ENCODE measurements at regions not wholly inside any gene's neighbourhood (a gene's known extent, or its start where the extent isn't known, plus 50 kb on each side); places are given as distances from the start of the nearest gene placed in this dataset.

- H3K4me3 Mint-ChIP-seq = no peak overlapping the region
- H3K9me3 Mint-ChIP-seq (ENCODE audit: low read depth) = no peaks in the 10 kb centered on the region
- H3K4me1 Mint-ChIP-seq (ENCODE audit: low read depth) = no peaks in the 10 kb centered on the region
- H3K27me3 Mint-ChIP-seq = no peaks in the 10 kb centered on the region
- H3K27ac Mint-ChIP-seq = no peak overlapping the region
- no peaks in the 10 kb centered on the region for H3K36me3 Mint-ChIP-seq
These were observed 295.4 kb upstream of the ESRRG start for GRCh38 chr1:217018648-217019047.

DNA sequence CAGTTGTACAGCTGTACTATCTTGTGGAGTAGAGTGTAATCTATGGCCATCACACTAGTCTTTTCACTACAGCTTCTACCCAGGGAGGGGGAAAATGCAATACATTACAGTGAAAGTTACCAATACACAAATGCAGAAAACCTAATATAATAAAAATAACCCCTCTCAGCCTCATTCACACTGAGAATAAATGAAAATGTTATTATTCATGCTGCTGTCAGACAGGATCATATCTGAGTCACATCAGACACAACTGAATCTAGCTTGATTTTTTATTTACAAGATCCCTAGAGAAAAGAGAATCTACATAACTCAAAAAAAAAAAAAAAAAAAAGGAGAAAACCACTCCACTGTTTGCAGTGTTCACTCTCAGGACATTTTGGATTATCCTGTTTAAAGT is 293.9 kb upstream of the ESRRG start:
- Mint-ChIP-seq H3K9me3 (ENCODE audit: low read depth) (no peaks in the 10 kb centered on the region), H3K27ac (no peak overlapping the region), H3K4me3 (no peak overlapping the region), H3K4me1 (ENCODE audit: low read depth) (no peaks in the 10 kb centered on the region), H3K36me3 (no peaks in the 10 kb centered on the region), H3K27me3 (no peaks in the 10 kb centered on the region)

DNA sequence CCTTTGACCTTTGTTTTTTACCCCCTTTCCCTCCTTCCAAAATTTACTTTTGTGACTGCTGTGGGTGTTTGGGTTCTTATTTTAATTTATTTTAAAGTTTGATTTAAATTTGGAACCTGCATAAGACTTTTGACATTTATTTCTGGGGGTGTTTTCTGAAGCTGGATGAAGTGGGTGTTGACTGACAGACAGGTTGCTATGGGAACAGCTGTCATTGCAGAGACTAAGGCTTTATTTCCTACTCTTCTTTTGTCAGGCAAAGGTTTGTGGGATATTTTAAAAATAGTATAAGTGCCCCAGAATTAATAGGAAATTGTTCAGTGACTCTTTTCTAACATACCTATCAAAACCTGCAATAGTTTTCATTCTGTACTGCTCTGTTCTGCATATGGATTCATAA is 290.8 kb upstream of the ESRRG start:
- no peak overlapping the region for H3K27ac Mint-ChIP-seq
- H3K27me3 Mint-ChIP-seq = no peaks in the 10 kb centered on the region
- no peak overlapping the region for H3K4me3 Mint-ChIP-seq
- H3K4me1 Mint-ChIP-seq (ENCODE audit: low read depth) = no peaks in the 10 kb centered on the region
- no peaks in the 10 kb centered on the region for H3K36me3 Mint-ChIP-seq
- H3K9me3 Mint-ChIP-seq (ENCODE audit: low read depth) = no peaks in the 10 kb centered on the region

- Mint-ChIP-seq H3K4me1 (ENCODE audit: low read depth) (no peaks in the 10 kb centered on the region), H3K36me3 (no peaks in the 10 kb centered on the region), H3K9me3 (ENCODE audit: low read depth) (no peaks in the 10 kb centered on the region), H3K4me3 (no peak overlapping the region), H3K27ac (no peak overlapping the region), H3K27me3 (no peaks in the 10 kb centered on the region)
These were observed 289.4 kb upstream of the ESRRG start for GRCh38 chr1:217012659-217013058.

DNA sequence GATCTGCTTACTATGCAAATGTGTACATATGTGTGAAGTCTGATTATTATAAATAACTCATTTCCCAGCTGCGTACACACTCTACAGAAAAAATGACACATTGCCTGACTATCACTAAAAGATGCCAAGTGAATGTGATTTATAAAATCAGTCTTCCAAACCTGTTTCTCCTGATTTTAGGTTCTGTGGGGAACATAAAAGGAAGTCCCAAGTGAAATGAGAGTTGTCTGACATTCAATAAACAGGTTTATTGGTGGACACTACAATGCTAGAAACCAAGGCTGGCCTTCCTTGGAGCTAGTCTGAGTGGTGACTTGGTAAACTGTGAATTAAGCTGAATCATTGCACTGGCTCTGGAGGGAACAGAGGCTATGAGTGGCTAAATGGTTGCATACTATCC is 287.9 kb upstream of the ESRRG start:
- no peaks in the 10 kb centered on the region for H3K27me3 Mint-ChIP-seq
- no peak overlapping the region for H3K4me3 Mint-ChIP-seq
- no peaks in the 10 kb centered on the region for H3K4me1 Mint-ChIP-seq (ENCODE audit: low read depth)
- no peaks in the 10 kb centered on the region for H3K9me3 Mint-ChIP-seq (ENCODE audit: low read depth)
- no peak overlapping the region for H3K27ac Mint-ChIP-seq
- no peaks in the 10 kb centered on the region for H3K36me3 Mint-ChIP-seq

DNA sequence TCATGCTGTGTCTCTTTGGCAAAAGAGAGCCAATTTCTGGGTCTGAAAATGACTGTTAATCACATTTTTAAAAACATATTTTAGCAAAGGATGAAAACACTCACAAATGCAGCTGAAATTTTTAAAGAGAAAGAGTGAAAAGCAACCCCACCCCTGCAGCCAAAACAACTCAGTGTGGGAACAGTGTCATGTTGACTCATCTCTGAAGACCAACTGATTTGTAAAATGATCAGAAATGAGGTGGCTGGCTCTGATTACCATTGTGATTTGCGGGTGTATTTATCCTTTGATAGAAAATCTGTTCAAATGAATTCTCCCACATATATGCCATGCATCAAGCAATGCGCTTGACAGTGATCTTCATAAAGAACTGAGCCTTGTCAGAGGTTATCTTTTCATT is 287.0 kb upstream of the ESRRG start:
- H3K36me3 Mint-ChIP-seq = no peaks in the 10 kb centered on the region
- no peak overlapping the region for H3K4me3 Mint-ChIP-seq
- no peaks in the 10 kb centered on the region for H3K4me1 Mint-ChIP-seq (ENCODE audit: low read depth)
- H3K9me3 Mint-ChIP-seq (ENCODE audit: low read depth) = no peaks in the 10 kb centered on the region
- H3K27me3 Mint-ChIP-seq = no peaks in the 10 kb centered on the region
- no peak overlapping the region for H3K27ac Mint-ChIP-seq

- H3K27ac Mint-ChIP-seq = no peak overlapping the region
- H3K9me3 Mint-ChIP-seq (ENCODE audit: low read depth) = no peaks in the 10 kb centered on the region
- no peaks in the 10 kb centered on the region for H3K36me3 Mint-ChIP-seq
- H3K4me3 Mint-ChIP-seq = no peak overlapping the region
- H3K4me1 Mint-ChIP-seq (ENCODE audit: low read depth) = no peaks in the 10 kb centered on the region
- H3K27me3 Mint-ChIP-seq = no peaks in the 10 kb centered on the region
These were observed 286.1 kb upstream of the ESRRG start for GRCh38 chr1:217009376-217009775.

DNA sequence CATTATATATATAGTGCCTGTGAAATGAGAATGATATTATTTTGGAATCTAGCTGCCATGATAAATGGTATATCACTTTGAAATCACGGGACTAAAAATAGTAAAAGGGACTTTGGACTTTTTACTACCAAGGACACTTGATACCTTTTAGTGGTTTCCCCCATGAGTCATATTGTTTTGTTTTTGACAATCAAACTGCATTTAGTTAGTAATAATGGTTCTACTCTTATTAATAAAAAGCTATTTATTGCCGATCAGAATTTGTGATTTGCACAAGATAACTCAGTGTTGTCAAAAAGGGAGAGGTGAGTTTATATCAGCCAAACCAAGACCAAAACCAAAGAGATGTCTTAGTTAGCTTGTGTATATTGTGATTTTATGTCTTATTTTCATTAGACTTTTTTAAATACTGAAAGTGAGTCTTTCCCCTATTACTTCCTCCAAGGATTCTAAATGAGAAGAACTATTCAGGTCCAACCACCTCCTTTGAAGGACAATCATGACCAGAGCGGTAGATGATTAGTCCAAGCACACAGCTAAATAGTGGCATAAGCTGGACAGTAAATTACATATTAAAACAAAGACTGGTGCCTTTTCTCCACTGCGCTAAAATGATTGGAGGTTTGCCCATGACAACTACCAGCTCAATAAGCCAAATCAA is 281.7 kb upstream of the ESRRG start:
- Mint-ChIP-seq H3K27me3 (no peaks in the 10 kb centered on the region), H3K36me3 (no peaks in the 10 kb centered on the region), H3K9me3 (ENCODE audit: low read depth) (no peaks in the 10 kb centered on the region), H3K4me1 (ENCODE audit: low read depth) (no peaks in the 10 kb centered on the region), H3K4me3 (no peak overlapping the region), H3K27ac (no peak overlapping the region)

DNA sequence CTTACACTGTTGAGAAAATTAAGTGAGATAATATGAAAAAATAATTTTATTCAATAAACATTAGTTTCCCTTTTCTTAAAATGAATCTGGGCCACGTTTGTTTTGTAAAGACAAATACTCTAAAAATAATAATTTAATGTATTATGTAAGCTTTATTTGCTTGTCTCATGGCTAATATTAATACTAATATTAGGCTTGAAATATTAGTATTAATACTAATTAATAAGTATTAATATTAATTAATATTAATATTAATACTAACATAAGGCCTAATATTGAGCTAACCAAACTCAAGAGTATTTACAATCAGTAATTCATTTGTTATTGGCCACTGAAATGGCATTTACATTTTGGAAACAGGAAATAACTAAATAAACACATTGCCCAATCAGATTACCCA is 280.1 kb upstream of the ESRRG start:
- Mint-ChIP-seq H3K36me3 (no peaks in the 10 kb centered on the region), H3K4me1 (ENCODE audit: low read depth) (no peaks in the 10 kb centered on the region), H3K27me3 (no peaks in the 10 kb centered on the region)

DNA sequence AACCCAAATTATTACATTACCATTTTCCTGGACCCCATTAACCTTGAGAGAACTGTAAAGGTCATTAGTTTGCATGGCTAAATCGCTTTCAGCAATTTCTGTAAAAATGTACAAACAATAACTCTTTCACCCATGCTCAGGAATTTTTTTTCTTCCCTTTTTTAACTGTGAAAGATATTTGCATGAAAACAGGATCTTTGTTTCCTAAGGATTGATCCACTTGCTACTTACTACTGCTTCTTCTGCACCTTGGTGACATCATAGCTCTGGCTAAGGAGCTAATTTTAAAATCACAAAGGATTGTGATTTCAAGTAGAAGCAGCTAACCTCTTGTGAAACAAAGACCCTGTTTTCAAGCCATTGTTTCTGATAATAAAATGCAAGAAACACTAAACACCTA is 274.6 kb upstream of the ESRRG start:
- no peaks in the 10 kb centered on the region for H3K36me3 Mint-ChIP-seq
- H3K27ac Mint-ChIP-seq = no peak overlapping the region
- H3K4me3 Mint-ChIP-seq = no peak overlapping the region
- no peaks in the 10 kb centered on the region for H3K4me1 Mint-ChIP-seq (ENCODE audit: low read depth)
- no peaks in the 10 kb centered on the region for H3K27me3 Mint-ChIP-seq
- no peaks in the 10 kb centered on the region for H3K9me3 Mint-ChIP-seq (ENCODE audit: low read depth)

More for the DNA sequence above, 280.1 kb upstream of the ESRRG start:
- Mint-ChIP-seq H3K9me3 (ENCODE audit: low read depth) (no peaks in the 10 kb centered on the region), H3K4me3 (no peak overlapping the region), H3K27ac (no peak overlapping the region)

DNA sequence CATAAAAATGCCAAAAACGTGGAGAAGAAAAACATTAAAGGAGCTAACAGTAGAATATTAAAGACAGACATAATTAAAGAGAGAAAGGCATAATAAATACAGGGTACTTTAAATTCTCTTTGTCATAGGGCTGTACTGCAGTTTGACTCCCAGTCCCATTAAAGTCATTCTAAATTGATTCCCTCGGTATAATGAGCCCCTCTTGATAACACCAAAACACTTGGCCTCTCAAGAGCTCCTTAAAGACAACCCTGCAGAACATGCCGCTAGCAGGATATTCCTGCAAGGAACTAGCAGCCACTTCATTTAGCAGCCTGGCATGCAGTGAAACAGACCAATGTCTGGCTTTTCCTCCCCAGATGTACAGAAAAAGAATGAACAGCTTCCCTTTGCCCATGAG is 273.8 kb upstream of the ESRRG start:
- no peaks in the 10 kb centered on the region for H3K9me3 Mint-ChIP-seq (ENCODE audit: low read depth)
- no peaks in the 10 kb centered on the region for H3K27me3 Mint-ChIP-seq
- H3K4me3 Mint-ChIP-seq = no peak overlapping the region

DNA sequence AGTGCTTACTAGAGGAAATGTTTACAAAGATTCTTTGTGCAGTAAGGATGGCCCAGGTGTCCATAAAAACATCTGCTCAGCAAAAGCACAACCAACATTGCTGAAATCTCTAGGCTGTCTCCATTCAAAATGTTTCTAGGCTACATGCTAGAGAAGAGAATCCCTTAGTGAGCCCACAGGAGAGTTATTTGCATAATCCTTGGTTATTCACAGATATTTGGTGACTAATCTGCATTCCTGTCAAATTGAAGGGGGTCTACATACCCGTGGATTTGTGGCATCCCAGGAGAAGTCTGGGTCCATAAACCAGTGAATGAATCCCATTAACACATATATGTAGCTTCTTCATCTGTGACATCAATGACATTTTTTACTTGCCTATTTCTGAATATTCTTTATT is 261.3 kb upstream of the ESRRG start:
- no peaks in the 10 kb centered on the region for H3K4me1 Mint-ChIP-seq (ENCODE audit: low read depth)
- H3K27me3 Mint-ChIP-seq = no peaks in the 10 kb centered on the region
- H3K4me3 Mint-ChIP-seq = no peak overlapping the region

More for the DNA sequence above, 273.8 kb upstream of the ESRRG start:
- Mint-ChIP-seq H3K4me1 (ENCODE audit: low read depth) (no peaks in the 10 kb centered on the region), H3K36me3 (no peaks in the 10 kb centered on the region), H3K27ac (no peak overlapping the region)

DNA sequence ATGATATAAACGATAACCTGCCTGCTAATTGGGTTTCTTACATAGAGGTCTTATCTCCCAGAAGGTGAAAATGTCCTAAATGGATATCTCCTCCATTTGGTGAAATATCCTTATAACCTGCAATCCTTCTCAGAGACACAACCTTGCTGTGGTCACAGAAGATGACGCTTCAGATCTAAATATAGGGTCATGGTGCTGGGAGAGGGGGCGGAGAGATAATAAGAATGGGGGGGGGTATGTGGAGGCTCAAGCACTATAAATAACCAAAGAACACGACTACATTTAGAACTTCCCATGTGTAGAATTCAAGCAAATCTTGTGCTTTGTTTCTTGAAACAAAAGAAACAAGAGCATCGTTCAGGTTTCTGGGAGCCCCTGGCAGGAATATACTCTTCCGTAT is 260.6 kb upstream of the ESRRG start:
- H3K4me1 Mint-ChIP-seq (ENCODE audit: low read depth) = no peaks in the 10 kb centered on the region
- H3K9me3 Mint-ChIP-seq (ENCODE audit: low read depth) = peaks cover 12% of the 10 kb centered on the region
- no peaks in the 10 kb centered on the region for H3K36me3 Mint-ChIP-seq
- no peaks in the 10 kb centered on the region for H3K27me3 Mint-ChIP-seq
- H3K4me3 Mint-ChIP-seq = no peak overlapping the region
- H3K27ac Mint-ChIP-seq = no peak overlapping the region

More for the DNA sequence above, 261.3 kb upstream of the ESRRG start:
- Mint-ChIP-seq H3K27ac (no peak overlapping the region), H3K36me3 (no peaks in the 10 kb centered on the region), H3K9me3 (ENCODE audit: low read depth) (peaks cover 12% of the 10 kb centered on the region)

- H3K27ac Mint-ChIP-seq = no peak overlapping the region
- H3K4me3 Mint-ChIP-seq = no peak overlapping the region
- H3K27me3 Mint-ChIP-seq = no peaks in the 10 kb centered on the region
- H3K36me3 Mint-ChIP-seq = no peaks in the 10 kb centered on the region
- H3K4me1 Mint-ChIP-seq (ENCODE audit: low read depth) = no peaks in the 10 kb centered on the region
- peaks cover 4% of the 10 kb centered on the region for H3K9me3 Mint-ChIP-seq (ENCODE audit: low read depth)
These were observed 238.3 kb upstream of the ESRRG start for GRCh38 chr1:216961516-216961915.

DNA sequence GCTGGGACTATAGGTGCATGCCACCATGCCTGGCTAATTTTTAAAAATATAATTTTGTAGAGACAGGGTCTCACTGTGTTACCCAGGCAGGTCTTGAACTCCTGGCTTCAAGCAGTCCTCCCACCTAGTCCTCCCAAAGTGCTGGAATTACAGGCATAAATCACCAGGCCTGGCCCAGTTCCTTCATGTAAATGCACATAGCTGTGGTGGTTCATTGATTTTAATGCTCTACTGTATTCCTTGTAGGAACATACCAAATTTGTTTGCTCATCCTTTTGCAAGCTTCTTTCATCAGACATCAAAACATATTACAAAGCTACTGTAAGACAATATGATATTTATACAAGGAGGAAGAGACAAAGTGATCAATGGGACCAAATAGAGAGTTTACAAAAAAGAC is 237.5 kb upstream of the ESRRG start:
- Mint-ChIP-seq H3K27ac (no peak overlapping the region), H3K36me3 (no peaks in the 10 kb centered on the region), H3K9me3 (ENCODE audit: low read depth) (peaks cover 6% of the 10 kb centered on the region), H3K27me3 (no peaks in the 10 kb centered on the region), H3K4me1 (ENCODE audit: low read depth) (no peaks in the 10 kb centered on the region), H3K4me3 (no peak overlapping the region)

DNA sequence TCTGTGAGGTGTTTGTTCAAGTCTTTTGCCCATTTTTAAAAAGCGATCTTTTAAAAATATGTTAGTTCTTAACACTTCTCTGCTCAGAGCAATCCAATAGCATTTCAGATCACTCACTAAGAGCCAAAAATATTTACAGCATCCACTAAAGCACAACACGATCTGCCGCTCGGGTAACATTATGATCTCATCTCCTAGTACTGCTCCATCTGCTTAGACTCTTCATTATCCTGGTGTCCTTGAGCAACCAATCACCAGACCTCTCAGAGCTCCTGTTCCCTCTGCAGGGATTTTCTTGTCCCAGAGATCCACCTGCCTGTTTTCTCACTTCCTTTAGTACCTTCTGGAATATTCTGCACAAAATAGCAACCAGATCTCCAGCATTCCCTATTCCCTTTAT is 235.3 kb upstream of the ESRRG start:
- Mint-ChIP-seq H3K4me3 (no peak overlapping the region), H3K27ac (no peak overlapping the region), H3K36me3 (no peaks in the 10 kb centered on the region), H3K27me3 (no peaks in the 10 kb centered on the region), H3K9me3 (ENCODE audit: low read depth) (peaks cover 5% of the 10 kb centered on the region), H3K4me1 (ENCODE audit: low read depth) (no peaks in the 10 kb centered on the region)

All from activated naive CD8-positive, alpha-beta T cell (primary cell).